ENCODE measurements at regions not wholly inside any gene's neighbourhood (a gene's known extent, or its start where the extent isn't known, plus 50 kb on each side); places are given as distances from the start of the nearest gene placed in this dataset.

- TF ChIP-seq CTCF (IDR thresholded peaks at IDR 0.05), result no peak
- DNase-seq (ENCODE audit: low spot score) (no peak), ATAC-seq (ENCODE audit: low FRiP score) (no peak)
Measured at GRCh38 chr7:86479144-86479543, 164.6 kb upstream of the GRM3 start.

- ATAC-seq (ENCODE audit: low FRiP score) (no peak), DNase-seq (ENCODE audit: low spot score) (no peak)
- no peak for TF ChIP-seq CTCF (IDR thresholded peaks at IDR 0.05)
Measured at GRCh38 chr7:86477343-86477935, 166.3 kb upstream of the GRM3 start.

GRCh38 chr7:86470763-86471162 is 172.9 kb upstream of the GRM3 start:
- DNase-seq (ENCODE audit: low spot score) (no peak), ATAC-seq (ENCODE audit: low FRiP score) (no peak)
- no peak for TF ChIP-seq CTCF (IDR thresholded peaks at IDR 0.05)

GRCh38 chr7:86469680-86470295 is 173.9 kb upstream of the GRM3 start:
- ATAC-seq (ENCODE audit: low FRiP score) (peak; percentile 62), DNase-seq (ENCODE audit: low spot score) (peak; percentile 25)
- no peak for TF ChIP-seq CTCF (IDR thresholded peaks at IDR 0.05)

- DNase-seq (ENCODE audit: low spot score), result no peak
- no peak for ATAC-seq (ENCODE audit: low FRiP score)
- no peak for TF ChIP-seq CTCF (IDR thresholded peaks at IDR 0.05)
Measured at GRCh38 chr7:86454753-86455152, 189.0 kb upstream of the GRM3 start.

GRCh38 chr7:86453454-86453853 is 190.3 kb upstream of the GRM3 start:
- no peak for TF ChIP-seq CTCF (IDR thresholded peaks at IDR 0.05)
- no peak for ATAC-seq (ENCODE audit: low FRiP score)

GRCh38 chr7:86448856-86449255 is 194.9 kb upstream of the GRM3 start:
- DNase-seq (ENCODE audit: low spot score) (no peak), ATAC-seq (ENCODE audit: low FRiP score) (no peak)
- TF ChIP-seq CTCF (IDR thresholded peaks at IDR 0.05), result no peak

More at GRCh38 chr7:86453454-86453853, 190.3 kb upstream of the GRM3 start:
- no peak for DNase-seq (ENCODE audit: low spot score)
